Endothelial cell of umbilical vein (primary cell): ENCODE measurements at regions not wholly inside any gene's neighbourhood (a gene's known extent, or its start where the extent isn't known, plus 50 kb on each side); places are given as distances from the start of the nearest gene placed in this dataset.

ENCODE experiments used
- BruUV-seq: library from RNA; stranded (reverse); fragments of 400-500 nt; replicated peaks from 2 replicates; lab custom pipeline; 2021; lab: Mats Ljungman, UMichigan
- CTCF ChIA-PET: fragments of 300-600, 350-600 bp; sonication (Branson Sonifier 250); formaldehyde crosslinking; loops from one replicate; lab custom pipeline; 2021; ENCODE audit warnings: antibody characterized with exemption, inconsistent platforms; lab: Charles Lee
- POLR2A ChIA-PET: fragments of 300-600, 350-600 bp; sonication (Branson Sonifier 250); formaldehyde crosslinking; loops from one replicate; lab custom pipeline; 2021; ENCODE audit warnings: antibody characterized with exemption, inconsistent platforms; lab: Charles Lee
- DNase-seq: peaks from one replicate; pipeline ENCODE4 v3.0.0-alpha.2; 2011; ENCODE audit warnings: low read depth, low spot score
- FAIRE-seq: peaks from 2 replicates; lab custom pipeline; 2011; peaks lifted over from hg19 to GRCh38; lab: Jason Lieb, UNC
- H2AFZ ChIP-seq: 2 replicates; pipeline ENCODE4 v1.6.0; 2012; ENCODE audit warnings: low read depth, low read length, control low read depth, inconsistent platforms
- H3K27ac ChIP-seq: 2 replicates; pipeline ENCODE4 v1.5.1; 2011; ENCODE audit warnings: low read depth, mild to moderate bottlenecking, control low read depth, low read length, moderate library complexity; ENCODE audit not compliant: insufficient read depth
- H3K27me3 ChIP-seq, 2 experiments: 2 replicates each; pipeline versions ENCODE4 v1.6.0 to v1.6.1; 2011; ENCODE audit warnings: low read length in 2 of 2, mixed read lengths in 1 of 2; ENCODE audit not compliant: control insufficient read depth in 2 of 2, insufficient read depth in 2 of 2
- H3K36me3 ChIP-seq, 2 experiments: 2 replicates in 1 of 2; 3 replicates in 1 of 2; pipeline ENCODE4 v1.5.1; 2011; ENCODE audit warnings: low read length in 2 of 2, mild to moderate bottlenecking in 1 of 2, moderate library complexity in 1 of 2; ENCODE audit not compliant: control insufficient read depth in 2 of 2, insufficient read depth in 2 of 2; ENCODE audit errors: extremely low read depth in 1 of 2
- H3K4me1 ChIP-seq: 3 replicates; pipeline ENCODE4 v1.5.1; 2011; ENCODE audit warnings: mild to moderate bottlenecking, low read length; ENCODE audit not compliant: control insufficient read depth, insufficient read depth; ENCODE audit errors: extremely low read depth
- H3K4me2 ChIP-seq: 2 replicates; pipeline ENCODE4 v1.6.1; 2011; ENCODE audit warnings: low read length, control low read depth, mixed read lengths; ENCODE audit not compliant: insufficient read depth
- H3K4me3 ChIP-seq, 3 experiments: fragments of 200-600 bp in 1 of 3; sonication (generic), shearing (Covaris generic) in 1 of 3; replicated peaks in 1 of 3; 2 replicates each; pipeline ENCODE4 v1.5.1; 2011 to 2016; ENCODE audit warnings: control low read depth in 3 of 3, low read length in 3 of 3, mild to moderate bottlenecking in 2 of 3, inconsistent platforms in 1 of 3, low read depth in 1 of 3, moderate library complexity in 1 of 3; ENCODE audit not compliant: insufficient read depth in 1 of 3
- H3K79me2 ChIP-seq: 2 replicates; pipeline ENCODE4 v1.6.0; 2012; ENCODE audit warnings: low read length, inconsistent platforms; ENCODE audit not compliant: control insufficient read depth, insufficient read depth
- H3K9ac ChIP-seq: replicated peaks from 2 replicates; pipeline ENCODE3; 2011; ENCODE audit warnings: low read length, control low read depth; ENCODE audit not compliant: insufficient read depth; ENCODE audit errors: extremely low read depth
- H3K9me1 ChIP-seq: replicated peaks from 3 replicates; pipeline ENCODE4 v1.6.0; 2011; ENCODE audit warnings: mild to moderate bottlenecking, low read length; ENCODE audit not compliant: control insufficient read depth, insufficient read depth; ENCODE audit errors: extremely low read depth
- H3K9me3 ChIP-seq: replicated peaks from 2 replicates; pipeline ENCODE4 v1.5.1; 2012; ENCODE audit warnings: low read length, inconsistent platforms; ENCODE audit not compliant: control insufficient read depth, insufficient read depth
- H4K20me1 ChIP-seq: replicated peaks from 2 replicates; pipeline ENCODE3; 2011; ENCODE audit warnings: mild to moderate bottlenecking, low read length; ENCODE audit not compliant: control insufficient read depth, insufficient read depth; ENCODE audit errors: extremely low read depth
- EZH2 ChIP-seq: IDR thresholded peaks from 2 replicates; pipeline ENCODE4 v1.6.1; 2012; ENCODE audit warnings: borderline replicate concordance, low read depth, mild to moderate bottlenecking, moderate library complexity, low read length, inconsistent platforms; ENCODE audit not compliant: severe bottlenecking
- GATA2 ChIP-seq: IDR thresholded peaks from 2 replicates; pipeline ENCODE4 v1.7.0; 2011; ENCODE audit warnings: low read depth, mild to moderate bottlenecking, moderate library complexity, mixed read lengths, low read length; ENCODE audit not compliant: insufficient read length, insufficient read depth
- dilution Hi-C: fragments of 300-500 bp; cut with MboI; formaldehyde crosslinking; loops from one replicate; pipeline ENCODE4 v1.15.0; 2019; ENCODE audit warnings: low sequenced_read_pairs; ENCODE audit not compliant: extremely low pct_ligation_motif_present
- intact Hi-C: fragments of 100-400 bp; cut with micrococcal nuclease; formaldehyde crosslinking; loops from one replicate; pipeline ENCODE4 v1.10.0; 2022

DNA sequence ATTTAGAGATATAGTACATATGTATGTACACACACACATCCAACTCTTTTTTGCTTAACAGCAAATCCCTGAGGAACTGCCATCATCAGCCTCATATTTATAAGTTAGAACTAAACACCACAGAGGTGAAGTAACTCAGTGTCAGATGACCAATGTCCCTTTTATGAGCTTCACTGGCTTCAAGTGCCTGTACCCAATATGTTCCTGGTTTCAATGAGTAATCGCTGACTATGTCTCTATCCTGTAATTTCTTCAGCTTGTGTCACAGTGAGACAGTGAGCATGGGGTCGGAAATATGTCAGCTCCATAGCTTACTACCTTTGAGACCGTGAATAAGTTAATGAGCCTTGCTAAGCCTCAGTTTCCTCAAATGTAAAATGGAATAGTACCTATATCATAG, 136.2 kb upstream of the RASGEF1B start:
- CTCF ChIA-PET, result no interaction called here

DNA sequence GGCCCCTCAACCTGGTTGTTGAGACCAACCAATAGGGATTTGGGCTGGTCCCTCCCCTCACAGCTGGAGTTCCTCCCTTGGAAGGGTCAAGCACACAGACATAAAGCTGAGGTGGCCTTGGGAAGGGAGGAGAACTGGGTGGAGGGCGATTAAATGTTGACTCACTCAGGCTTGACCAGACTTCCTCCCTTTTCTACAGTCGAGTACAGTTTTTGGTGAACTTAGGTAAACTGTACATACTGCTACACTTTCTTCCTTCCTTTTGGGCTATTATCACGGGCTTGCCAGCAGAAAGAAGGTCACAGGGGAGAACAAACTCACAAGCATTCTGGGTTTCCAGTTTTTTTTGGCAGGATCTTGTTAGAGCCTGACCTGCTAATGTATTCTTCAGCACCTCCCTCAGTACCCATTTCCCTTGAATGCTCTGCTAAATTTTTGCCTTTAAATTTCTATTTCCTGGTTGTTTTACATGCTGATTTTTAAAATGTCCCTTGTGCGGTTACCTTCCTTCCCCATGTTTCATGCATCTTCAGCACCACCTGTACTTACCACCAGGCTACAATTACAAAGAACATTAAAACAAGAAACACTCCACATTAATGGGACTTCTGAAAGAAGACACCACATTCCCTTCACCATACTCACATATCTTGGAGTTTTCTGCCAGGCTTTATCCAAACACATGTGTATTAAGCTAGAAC, 135.2 kb upstream of the RASGEF1B start:
- BruUV-seq, result no TSS peak
- intact Hi-C loops, result no loop called here
- FAIRE-seq, result no peak

More for the DNA sequence above, 136.2 kb upstream of the RASGEF1B start:
- POLR2A ChIA-PET, result no interaction called here
- no peak for TF ChIP-seq GATA2
- Histone ChIP-seq H3K9me1 (no peaks in the 10 kb centered on the region), H2AFZ (no peak overlapping the region), H3K79me2 (no peaks in the 10 kb centered on the region), H3K4me2 (no peak overlapping the region), H3K36me3 (no peaks in the 10 kb centered on the region), H3K4me1 (no peaks in the 10 kb centered on the region), H3K9ac (no peak overlapping the region), H3K4me3 (no peak overlapping the region), H3K27ac (no peak overlapping the region), H4K20me1 (no peaks in the 10 kb centered on the region), H3K27me3 (no peaks in the 10 kb centered on the region), H3K9me3 (no peaks in the 10 kb centered on the region)
- FAIRE-seq, result no peak
- DNase-seq, result no peak
- intact Hi-C loops, result no loop called here
- no TSS peak for BruUV-seq
- dilution Hi-C loops, result no loop called here

More for the DNA sequence above, 135.2 kb upstream of the RASGEF1B start:
- H3K9me1 ChIP-seq, result no peaks in the 10 kb centered on the region
- no peak overlapping the region for H2AFZ ChIP-seq
- H3K4me1 ChIP-seq, result no peaks in the 10 kb centered on the region
- dilution Hi-C loops, result no loop called here
- H3K36me3 ChIP-seq, result no peaks in the 10 kb centered on the region
- H3K27me3 ChIP-seq, result no peaks in the 10 kb centered on the region
- H3K4me2 ChIP-seq, result no peak overlapping the region
- no peaks in the 10 kb centered on the region for H4K20me1 ChIP-seq
- no peak for DNase-seq
- TF ChIP-seq EZH2 (no peak), GATA2 (no peak)
- ChIA-PET POLR2A (no interaction called here), CTCF (no interaction called here)
- H3K27ac ChIP-seq, result no peak overlapping the region
- no peaks in the 10 kb centered on the region for H3K79me2 ChIP-seq
- no peaks in the 10 kb centered on the region for H3K9me3 ChIP-seq
- no peak overlapping the region for H3K9ac ChIP-seq
- H3K4me3 ChIP-seq, result no peak overlapping the region
